Astrocyte of the hippocampus (primary cell): ENCODE measurements at regions not wholly inside any gene's neighbourhood (a gene's known extent, or its start where the extent isn't known, plus 50 kb on each side); places are given as distances from the start of the nearest gene placed in this dataset.
"Not testable (repeated sequence)": the region's sequence is repeated elsewhere in the genome, so short reads cannot be mapped to it uniquely, and the experiment has no call there.

Source experiments
- DNase-seq: peaks from one replicate; pipeline ENCODE4 v3.0.0; 2011; ENCODE audit warnings: low read depth, low spot score

DNA sequence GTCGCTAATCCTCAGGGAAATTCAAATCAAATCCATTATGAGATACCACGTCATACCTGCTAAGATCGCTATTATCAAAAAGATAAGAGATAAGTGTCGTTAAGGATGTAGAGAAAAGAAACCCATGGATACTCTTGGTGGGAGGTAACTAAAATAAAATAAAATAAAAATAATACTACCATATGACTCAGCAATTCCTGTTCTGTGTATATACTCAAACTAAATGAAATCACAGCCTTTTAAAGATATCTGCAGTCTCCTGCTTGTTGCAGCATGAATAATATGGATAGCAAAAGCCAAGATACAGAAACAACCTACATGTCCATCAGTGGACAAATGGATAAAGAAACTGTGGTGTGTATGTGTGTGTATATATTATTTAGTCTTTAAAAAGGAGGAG, 105.8 kb upstream of the IL15 start:
- no peak for DNase-seq

DNA sequence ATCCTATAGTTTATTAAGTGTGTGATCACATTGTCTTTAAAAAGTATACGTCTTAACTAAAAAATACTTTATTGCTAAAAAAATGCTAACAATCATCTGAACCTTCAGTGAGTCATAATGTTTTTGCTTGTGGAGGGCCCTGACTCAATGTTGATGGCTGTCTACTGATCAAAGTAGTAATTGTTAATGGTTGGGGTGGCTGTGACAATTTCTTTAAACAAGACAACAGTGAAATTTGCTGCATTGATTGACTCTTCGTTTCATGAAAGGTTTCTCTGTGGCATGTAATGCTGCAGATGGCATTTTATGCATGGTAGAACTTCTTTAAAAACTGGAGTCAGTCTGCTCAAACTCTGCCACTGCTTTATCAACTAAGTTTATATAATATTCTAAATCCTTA, 101.4 kb upstream of the IL15 start:
- DNase-seq = no peak

DNA sequence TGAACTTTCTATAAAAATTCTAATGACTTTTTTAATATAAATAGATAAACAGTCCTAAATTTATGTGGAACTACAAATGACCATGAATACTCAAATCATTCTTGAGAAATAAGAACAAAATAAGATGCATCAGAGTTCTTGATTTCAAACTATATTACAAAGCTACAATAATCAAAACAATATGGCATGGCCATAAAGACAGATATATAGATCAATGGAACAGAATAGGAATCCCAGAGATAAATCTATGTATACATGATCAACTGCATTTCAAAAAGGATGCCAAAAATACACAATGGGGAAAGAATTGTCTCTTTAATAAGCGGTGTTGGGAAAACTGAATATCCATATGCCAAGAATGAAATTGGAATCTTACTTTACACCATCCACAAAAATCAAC, 98.4 kb upstream of the IL15 start:
- DNase-seq = no peak

GRCh38 chr4:141540643-141541042, 95.7 kb upstream of the IL15 start:
- DNase-seq = no peak

DNA sequence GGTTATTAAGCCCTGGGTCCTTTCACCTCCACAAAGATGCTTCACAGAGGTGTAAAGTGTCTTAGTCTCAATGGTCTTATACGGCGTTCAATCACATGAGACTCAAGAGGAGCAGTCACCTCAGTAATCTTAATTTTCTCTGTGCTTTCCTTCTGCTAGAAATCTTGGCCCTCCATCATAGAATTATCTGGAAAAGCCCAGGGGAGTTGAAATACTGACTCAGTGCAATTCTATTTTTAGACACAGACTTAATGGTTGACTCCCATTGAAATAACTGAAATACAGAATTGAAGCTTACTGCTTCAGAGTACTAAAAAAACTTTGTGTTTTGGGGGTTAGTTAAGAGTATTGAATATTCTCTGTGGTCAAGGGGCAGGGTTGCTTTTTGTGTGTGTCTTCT, 94.5 kb upstream of the IL15 start:
- no peak for DNase-seq

DNA sequence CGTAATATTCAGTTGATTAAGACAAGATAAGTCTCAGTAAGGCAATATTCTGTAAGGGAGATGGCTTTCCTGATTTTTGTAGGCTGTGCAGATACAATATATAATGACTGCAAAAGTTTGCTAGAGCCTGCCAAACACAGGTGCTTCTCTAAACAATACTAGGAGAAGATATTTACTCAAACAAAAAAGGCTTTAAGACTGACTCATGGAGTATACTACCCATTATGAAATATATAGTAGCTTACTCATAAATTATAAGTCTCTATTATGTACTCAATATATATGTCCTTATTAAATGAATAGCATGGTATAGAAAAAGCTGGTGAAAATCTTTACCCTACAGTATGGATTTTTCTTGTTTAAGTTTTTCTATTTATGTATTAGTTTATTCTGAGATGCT, 93.2 kb upstream of the IL15 start:
- DNase-seq = no peak

DNA sequence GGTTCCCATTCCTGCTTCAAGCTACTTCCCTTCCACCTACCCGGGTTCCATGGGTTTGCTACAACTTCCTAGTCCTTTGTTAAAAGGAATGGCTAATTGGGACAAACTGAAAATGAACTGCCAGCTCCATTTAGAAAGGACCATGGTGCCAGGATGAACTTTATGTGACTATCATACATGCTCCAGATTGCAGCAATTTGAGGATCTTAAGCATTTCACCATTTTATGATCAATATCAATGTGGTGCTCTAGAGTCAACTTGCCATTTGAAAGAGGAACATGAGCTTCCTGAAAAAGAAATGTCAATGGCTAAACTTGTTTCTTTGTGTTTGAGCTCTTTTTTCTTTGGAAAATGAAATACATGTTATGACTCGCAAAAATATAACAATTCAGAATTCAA, 92.7 kb upstream of the IL15 start:
- DNase-seq = no peak

GRCh38 chr4:141548791-141549190, 87.6 kb upstream of the IL15 start:
- no peak for DNase-seq

DNA sequence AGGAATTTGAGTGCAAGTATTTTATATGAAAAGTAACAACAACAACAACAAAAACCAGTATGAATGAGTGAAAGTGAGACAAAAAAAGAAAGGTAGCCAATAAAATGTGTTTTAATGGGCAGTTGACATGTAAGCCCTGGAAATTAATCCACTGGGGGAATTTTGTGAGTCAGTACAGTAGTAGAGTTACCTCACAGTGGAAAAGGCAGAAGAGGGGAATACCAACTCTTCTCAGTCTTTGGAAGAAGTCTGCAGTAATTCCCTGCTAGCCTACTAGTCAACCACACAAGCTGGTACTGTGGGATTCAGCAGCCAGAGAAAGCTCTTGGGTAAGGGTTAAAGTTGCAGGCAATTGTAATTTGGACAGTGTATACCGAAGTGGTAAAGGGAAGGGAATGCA, 76.3 kb upstream of the IL15 start:
- no peak for DNase-seq

DNA sequence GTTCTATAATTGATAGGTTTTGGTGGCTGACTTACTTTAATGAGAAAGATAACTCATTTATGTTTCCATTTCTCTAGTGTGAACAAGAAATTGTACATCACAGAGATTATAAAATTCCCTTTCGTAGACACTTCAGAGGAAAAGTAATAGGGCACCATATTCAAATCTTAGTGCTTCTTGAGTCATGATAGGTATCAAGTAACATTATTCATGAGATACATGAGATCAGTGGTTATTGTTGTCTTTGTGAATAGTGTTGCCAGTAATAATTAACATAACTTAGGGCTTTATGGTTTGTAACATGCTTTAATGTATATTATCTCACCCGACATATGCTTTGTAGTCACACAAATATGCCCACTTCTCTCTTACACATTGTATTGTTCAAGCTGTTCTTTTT, 73.7 kb upstream of the IL15 start:
- DNase-seq = no peak

DNA sequence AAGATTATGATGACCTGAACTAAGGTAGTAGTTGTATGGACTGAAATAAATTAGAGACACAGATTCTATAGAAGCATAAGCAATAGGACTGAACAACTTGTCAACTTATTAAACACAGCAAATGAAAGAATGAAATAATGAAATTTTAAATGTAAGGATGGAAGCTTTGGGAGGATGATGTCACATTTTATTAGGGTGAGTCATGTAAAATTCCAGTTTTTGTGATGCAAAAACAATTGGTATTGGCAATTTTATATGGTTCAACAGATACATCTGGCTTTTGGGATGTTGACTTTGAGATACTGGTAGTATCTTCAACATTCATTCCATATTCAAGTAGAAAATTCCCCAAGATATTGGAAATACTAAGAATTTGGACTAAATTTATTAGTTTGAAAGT, 72.7 kb upstream of the IL15 start:
- no peak for DNase-seq

DNA sequence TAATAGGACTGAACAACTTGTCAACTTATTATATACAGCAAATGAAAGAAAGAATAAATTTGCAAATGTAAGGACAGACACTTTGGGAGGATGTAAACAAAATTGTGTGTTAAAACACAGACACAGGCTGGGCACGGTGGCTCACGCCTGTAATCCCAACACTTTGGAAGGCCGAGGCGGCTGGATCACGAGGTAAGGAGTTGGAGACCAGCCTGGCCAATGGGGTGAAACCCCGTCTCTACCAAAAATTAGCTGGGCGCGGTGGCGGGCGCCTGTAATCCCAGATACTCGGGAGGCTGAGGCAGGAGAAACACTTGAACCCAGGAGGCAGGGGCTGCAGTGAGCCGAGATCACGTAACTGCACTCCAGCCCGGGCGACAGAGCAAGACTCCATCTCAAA, 71.4 kb upstream of the IL15 start:
- not testable (repeated sequence) for DNase-seq

DNA sequence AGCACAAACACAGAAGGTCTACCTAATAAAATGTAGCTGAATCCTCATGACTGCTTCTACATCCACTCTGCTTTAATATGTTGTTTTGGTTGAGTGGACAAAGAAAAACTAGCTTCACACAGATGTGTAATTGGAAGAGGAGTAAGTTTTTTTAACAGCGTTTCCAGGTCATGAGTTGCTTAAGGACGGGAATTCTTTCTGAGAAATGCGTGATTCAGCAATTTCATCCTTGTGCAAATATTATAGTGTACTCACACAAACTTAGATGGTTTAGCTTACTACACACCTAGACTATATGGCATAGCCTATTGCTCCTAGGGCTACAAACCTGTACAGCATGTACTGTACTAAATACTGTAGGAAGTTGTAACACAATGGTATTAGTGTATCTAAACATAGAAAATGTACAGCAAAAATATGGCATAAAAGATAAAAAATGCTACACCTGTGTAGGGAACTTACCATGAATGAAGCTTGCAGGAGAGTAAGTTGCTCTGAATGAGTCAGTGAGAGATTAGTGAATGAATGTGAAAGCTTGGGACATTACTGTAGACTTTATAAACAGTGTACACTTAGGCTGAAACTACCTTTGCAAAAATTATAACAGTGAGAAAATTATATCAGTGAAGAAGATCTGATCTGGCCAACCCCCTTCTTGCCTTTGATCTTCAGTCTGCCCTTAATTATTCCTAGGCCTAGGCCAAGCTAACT, 70.8 kb upstream of the IL15 start:
- no peak for DNase-seq

DNA sequence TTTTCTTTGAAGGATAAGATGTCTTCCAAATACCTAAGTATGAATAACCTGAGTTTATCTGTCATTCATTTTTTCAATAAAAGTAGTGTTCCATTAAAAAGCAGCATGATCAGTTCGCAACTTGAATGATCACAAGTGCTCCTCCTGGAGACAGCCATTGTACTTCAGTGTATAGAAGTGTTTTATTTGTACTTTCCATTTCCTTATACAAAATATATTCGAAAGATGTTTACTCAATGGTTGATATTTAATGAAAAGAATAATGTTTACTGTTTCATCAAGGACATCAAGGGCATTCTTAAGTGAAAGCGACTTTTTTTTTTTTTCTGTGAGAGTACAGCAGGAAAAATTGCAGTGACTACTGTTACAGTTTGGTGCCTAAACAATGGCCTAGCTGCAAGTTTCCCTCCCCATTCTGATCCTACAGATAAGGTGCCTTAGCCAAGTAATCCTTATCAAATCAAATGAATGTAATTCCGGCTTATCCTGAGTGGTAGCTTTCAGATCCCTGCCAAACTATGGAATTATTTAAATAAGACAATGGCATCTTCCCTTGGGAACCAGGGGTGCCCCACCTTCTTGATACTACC, 69.0 kb upstream of the IL15 start:
- no peak for DNase-seq

DNA sequence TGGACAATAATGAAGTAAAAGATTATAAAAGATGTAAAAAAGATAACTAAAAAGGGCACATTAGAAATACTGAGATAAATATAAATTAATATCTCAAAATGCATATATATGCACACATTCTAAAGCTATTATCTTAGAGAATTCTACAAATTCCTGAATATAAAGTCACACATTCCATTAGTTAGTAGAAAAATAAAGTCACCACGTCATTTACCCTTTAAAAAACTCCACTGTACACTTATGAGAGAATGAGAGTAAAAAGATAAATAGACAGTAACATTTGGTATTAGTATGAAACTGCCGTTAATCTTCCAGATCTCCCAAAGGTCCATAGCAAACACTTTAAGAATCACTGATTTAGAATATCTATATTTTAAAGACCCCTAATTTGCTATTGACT, 67.2 kb upstream of the IL15 start:
- peak; percentile 25 for DNase-seq

- no peak for DNase-seq
These were observed 66.1 kb upstream of the IL15 start for GRCh38 chr4:141570290-141570689.

GRCh38 chr4:141571362-141571761, 65.0 kb upstream of the IL15 start:
- DNase-seq = peak; percentile 9

- DNase-seq = no peak
These were observed 64.6 kb upstream of the IL15 start for GRCh38 chr4:141571793-141572192.

DNA sequence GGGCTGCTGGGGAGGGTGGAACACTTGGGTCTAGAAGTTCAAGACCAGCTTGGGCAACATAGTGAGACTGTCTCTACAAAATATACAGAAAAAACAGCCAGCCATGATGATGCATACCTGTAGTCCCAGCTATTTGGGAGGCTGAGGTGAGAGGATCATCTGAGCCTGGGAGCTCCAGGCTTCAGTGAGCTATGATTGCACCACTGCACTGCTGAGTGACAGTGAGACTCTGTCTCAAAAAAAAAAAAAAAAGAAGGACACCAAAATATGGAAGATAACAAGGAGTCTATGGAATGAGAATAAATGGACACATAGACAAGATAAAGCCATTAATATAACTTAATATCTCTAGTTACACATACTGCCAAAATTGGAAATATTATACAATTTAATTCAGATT, 62.7 kb upstream of the IL15 start:
- no peak for DNase-seq

DNA sequence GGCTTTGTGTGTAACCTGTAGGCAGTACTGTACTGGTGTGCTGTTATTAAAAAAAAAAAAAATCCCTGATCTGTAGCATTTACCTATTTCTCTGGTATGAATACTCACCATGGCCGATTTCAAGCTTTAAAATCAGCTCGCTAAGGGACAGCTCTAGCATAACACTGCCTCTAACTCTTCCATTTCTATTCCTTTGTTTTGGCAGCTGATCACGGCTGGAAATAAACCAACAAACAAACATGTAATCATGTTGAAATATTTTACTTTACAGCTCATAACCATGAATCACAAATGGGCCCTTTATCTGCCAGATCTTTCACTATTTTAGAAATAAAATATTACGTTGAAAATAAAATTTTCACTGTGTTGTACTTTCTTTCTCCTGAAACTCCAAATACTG, 60.5 kb upstream of the IL15 start:
- no peak for DNase-seq

DNA sequence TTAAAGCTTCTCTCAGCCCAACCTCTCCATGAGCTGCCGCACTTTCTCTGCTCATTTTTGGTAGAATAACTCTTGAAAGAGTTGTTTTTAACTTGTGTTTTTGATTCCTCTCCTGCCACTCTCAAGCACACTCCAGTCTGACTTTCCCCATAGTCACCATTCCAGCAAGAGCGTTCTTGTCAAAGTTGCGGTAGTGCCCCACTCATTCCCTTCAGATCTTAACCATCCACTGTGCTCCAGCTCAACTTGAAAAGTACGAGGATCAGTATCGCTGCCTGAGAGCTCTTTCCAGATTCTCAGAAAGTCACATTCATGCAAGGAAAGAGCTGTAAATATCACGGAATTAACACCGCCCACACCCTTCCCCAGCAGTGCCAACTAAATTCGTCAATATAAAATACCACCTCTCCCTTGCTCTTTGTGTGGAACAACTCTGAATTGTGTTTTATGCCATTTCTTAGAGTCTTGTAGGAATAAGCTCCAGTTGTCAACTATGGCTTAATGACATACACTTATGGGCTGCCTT, 59.7 kb upstream of the IL15 start:
- no peak for DNase-seq

GRCh38 chr4:141578451-141578850, 57.9 kb upstream of the IL15 start:
- no peak for DNase-seq

GRCh38 chr4:141580523-141580922, 55.9 kb upstream of the IL15 start:
- DNase-seq = peak; percentile 55
